ENCODE measurements at regions not wholly inside any gene's neighbourhood (a gene's known extent, or its start where the extent isn't known, plus 50 kb on each side); places are given as distances from the start of the nearest gene placed in this dataset.

GRCh38 chr17:73694491-73694890 lies 50.2 kb upstream of the SDK2 start:
- DNase-seq (ENCODE audit: low read depth) = no peak

- DNase-seq (ENCODE audit: low read depth) = no peak
These were observed 50.9 kb upstream of the SDK2 start for GRCh38 chr17:73695035-73695738.

- DNase-seq (ENCODE audit: low read depth) = no peak
These were observed 52.0 kb upstream of the SDK2 start for GRCh38 chr17:73696251-73696650.

- DNase-seq (ENCODE audit: low read depth) = no peak
These were observed 53.6 kb upstream of the SDK2 start for GRCh38 chr17:73697872-73698271.

- no peak for DNase-seq (ENCODE audit: low read depth)
These were observed 54.7 kb upstream of the SDK2 start for GRCh38 chr17:73698966-73699365.

GRCh38 chr17:73701701-73702100 lies 57.5 kb upstream of the SDK2 start:
- DNase-seq (ENCODE audit: low read depth) = no peak

GRCh38 chr17:73703192-73703591 lies 58.9 kb upstream of the SDK2 start:
- DNase-seq (ENCODE audit: low read depth) = no peak

- DNase-seq (ENCODE audit: low read depth) = no peak
These were observed 59.7 kb upstream of the SDK2 start for GRCh38 chr17:73703917-73704316.

- no peak for DNase-seq (ENCODE audit: low read depth)
These were observed 61.3 kb upstream of the SDK2 start for GRCh38 chr17:73705594-73705993.

- no peak for DNase-seq (ENCODE audit: low read depth)
These were observed 62.2 kb upstream of the SDK2 start for GRCh38 chr17:73706428-73706827.

- DNase-seq (ENCODE audit: low read depth) = no peak
These were observed 62.6 kb upstream of the SDK2 start for GRCh38 chr17:73706858-73707257.

GRCh38 chr17:73707358-73707757 lies 63.1 kb upstream of the SDK2 start:
- DNase-seq (ENCODE audit: low read depth) = no peak

GRCh38 chr17:73710095-73710592 lies 65.9 kb upstream of the SDK2 start:
- DNase-seq (ENCODE audit: low read depth) = peak; percentile 33

- DNase-seq (ENCODE audit: low read depth) = no peak
These were observed 66.9 kb upstream of the SDK2 start for GRCh38 chr17:73711184-73711583.

- no peak for DNase-seq (ENCODE audit: low read depth)
These were observed 67.7 kb upstream of the SDK2 start for GRCh38 chr17:73711916-73712315.

- no peak for DNase-seq (ENCODE audit: low read depth)
These were observed 68.9 kb upstream of the SDK2 start for GRCh38 chr17:73713136-73713535.

GRCh38 chr17:73715769-73716168 lies 71.5 kb upstream of the SDK2 start:
- no peak for DNase-seq (ENCODE audit: low read depth)

GRCh38 chr17:73717690-73718089 lies 73.4 kb upstream of the SDK2 start:
- DNase-seq (ENCODE audit: low read depth) = no peak

GRCh38 chr17:73718362-73718761 lies 74.1 kb upstream of the SDK2 start:
- DNase-seq (ENCODE audit: low read depth) = no peak

GRCh38 chr17:73718912-73719311 lies 74.7 kb upstream of the SDK2 start:
- no peak for DNase-seq (ENCODE audit: low read depth)

- DNase-seq (ENCODE audit: low read depth) = no peak
These were observed 75.4 kb upstream of the SDK2 start for GRCh38 chr17:73719588-73720071.

GRCh38 chr17:73720187-73720834 lies 76.1 kb upstream of the SDK2 start:
- DNase-seq (ENCODE audit: low read depth) = peak; percentile 60

- DNase-seq (ENCODE audit: low read depth) = peak; percentile 35
These were observed 77.9 kb upstream of the SDK2 start for GRCh38 chr17:73722165-73722564.

- no peak for DNase-seq (ENCODE audit: low read depth)
These were observed 79.1 kb upstream of the SDK2 start for GRCh38 chr17:73723317-73723716.

All from activated T-helper 1 cell treated with Interleukin-2 at 50 U/mL for 16 hours (primary cell).